ENCODE measurements at regions not wholly inside any gene's neighbourhood (a gene's known extent, or its start where the extent isn't known, plus 50 kb on each side); places are given as distances from the start of the nearest gene placed in this dataset.
"Not testable (repeated sequence)": the region's sequence is repeated elsewhere in the genome, so short reads cannot be mapped to it uniquely, and the experiment has no call there.

DNA sequence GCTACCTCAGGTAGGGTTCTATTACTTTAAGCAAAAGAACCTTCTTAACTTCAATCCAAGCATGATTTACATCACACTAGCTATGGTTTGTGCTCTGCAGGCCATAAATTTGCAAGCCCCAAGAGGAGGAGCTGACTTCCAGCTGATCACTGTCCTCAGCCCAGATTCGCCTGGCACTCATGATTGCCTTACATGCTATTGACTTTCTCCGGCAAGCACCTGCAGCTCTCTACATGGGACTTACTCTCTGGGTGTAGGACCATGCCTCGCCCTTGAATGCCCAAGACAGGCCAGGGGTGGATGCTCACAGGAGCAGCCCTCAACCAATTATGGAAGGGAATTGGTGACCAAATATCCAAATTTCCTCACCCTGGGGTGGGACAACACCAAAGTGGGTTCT lies 99.8 kb downstream of the ESM1 start:
- DNase-seq (ENCODE audit: low read depth in 1 of 2, low spot score in 1 of 2): no peak

DNA sequence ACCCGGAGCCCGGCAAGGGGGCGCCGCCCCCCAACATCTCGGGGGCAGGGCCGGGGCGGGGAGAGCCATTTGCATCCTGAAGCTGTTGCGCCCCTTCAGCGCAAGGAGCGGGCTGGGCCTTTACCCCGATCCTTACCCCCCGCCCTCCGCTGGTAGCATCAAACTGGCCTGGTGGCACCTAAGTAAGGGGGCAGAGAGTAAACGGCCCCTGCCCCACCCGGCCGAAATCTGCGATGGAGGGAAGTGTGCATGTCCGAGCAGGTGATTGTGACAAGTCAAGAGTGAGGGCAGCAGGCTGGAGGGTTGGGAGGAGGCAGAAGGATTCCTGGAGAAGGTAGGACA lies 101.2 kb downstream of the ESM1 start:
- DNase-seq (ENCODE audit: low read depth in 1 of 2, low spot score in 1 of 2): no peak

DNA sequence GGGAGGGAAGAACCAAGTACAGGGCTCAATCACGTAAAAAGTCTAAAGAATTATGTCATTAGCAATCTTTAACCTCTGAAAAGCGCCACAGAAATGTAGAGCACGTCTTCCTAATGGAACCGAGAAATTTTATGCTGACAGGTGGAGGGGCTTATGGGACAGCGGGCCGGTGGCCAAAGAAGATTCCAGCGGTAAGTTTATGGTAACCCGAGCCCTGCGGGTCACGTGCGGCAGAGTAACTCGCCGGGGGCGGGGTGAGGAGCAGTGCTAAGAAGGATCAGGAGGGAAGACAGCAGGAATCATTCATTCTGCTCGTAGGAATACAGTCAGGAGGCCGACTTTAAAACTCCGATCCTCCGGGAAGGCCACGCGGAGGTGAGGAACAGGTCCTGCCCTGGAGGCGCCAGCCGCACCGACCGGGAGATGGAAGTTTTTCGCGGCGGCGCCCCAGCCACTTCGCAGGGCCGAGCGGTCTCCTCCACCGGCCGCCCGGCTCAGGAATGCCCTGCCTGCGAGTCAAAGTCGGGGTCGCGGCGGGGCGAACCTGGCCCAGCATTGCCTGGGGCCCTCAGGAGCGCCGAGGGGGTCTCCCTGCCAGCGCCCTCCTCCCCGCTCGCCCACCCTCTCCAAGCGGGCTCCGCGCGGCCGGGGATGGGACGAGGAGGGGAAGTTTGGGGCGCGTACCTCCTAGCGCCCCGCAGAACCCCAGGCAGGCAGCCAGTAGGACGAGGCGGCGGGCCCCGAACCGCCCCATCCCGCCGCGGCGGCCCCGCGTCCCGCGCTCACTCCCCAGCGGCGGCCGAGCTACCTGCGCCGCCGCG lies 101.8 kb downstream of the ESM1 start:
- DNase-seq (ENCODE audit: low read depth in 1 of 2, low spot score in 1 of 2): no peak

DNA sequence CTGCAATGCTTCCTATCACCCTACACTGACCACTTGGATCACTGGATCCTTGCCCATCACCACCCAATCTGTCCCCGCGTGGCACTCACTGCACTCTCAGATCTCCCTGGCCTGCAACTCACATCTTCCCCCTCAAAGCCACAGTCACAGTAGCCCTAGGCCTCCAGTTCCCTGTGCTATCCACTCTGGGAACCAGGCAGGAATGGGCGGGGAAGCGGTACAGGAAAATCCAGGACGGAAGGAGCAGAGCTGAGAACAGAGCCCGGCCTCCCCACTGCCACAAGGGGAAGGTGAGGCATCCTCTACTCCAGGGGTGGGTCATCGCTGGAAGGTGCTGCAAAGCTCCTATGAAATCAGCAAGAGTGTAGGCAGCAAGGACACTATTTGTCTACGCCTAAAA lies 102.6 kb downstream of the ESM1 start:
- DNase-seq (ENCODE audit: low read depth in 1 of 2, low spot score in 1 of 2): no peak

DNA sequence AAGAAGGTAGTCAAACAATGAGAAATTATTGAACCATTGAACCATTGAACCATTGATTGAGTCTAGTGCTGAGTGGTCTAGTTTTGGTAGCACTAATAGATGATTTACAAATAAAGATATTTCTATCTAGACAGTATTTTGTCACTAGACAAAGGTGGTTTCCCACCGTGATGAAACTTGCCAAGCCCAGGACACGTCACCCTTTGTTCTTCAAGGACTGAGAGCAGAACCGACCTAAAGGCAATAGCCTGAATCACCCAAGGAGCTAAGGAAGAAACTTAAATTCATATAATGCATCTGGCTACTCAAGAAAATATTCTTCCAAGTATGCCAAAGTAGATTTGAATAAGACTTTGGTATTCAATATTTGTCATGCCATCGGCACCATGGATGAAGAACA lies 103.3 kb downstream of the ESM1 start:
- no peak for DNase-seq (ENCODE audit: low read depth in 1 of 2, low spot score in 1 of 2)

DNA sequence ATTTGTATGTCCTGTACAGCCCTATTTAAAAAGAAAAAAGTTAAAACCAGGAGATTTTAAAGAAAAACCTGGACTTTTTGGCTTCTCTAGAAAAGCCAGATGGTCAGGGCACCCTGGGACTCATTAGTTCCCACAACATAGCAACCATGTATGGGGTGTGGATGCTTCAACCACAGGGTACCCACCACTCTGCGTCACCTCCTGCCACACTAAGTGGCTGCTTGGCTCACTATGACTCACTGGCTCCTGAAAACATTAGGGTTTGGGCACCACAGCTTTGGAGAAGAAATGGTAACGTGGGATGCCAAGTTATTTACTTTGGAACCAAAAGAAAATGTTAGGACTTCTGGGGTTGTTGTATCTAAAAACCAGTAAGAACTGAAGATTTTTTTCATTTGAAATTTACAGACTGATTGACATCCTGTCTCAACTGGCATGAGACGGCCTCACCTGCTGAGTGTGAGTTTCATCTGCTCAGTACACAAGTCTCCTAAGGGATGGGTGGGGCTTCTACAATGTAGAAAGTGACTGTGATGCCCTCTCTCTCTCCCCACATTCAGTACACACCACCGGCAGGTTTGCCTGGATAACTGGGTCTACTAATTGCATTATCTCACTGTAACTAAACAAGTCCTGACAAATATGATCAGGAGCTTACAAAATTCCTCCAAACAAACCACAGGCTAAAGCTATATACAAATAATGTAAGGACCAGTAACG lies 103.9 kb downstream of the ESM1 start:
- no peak for DNase-seq (ENCODE audit: low read depth in 1 of 2, low spot score in 1 of 2)

DNA sequence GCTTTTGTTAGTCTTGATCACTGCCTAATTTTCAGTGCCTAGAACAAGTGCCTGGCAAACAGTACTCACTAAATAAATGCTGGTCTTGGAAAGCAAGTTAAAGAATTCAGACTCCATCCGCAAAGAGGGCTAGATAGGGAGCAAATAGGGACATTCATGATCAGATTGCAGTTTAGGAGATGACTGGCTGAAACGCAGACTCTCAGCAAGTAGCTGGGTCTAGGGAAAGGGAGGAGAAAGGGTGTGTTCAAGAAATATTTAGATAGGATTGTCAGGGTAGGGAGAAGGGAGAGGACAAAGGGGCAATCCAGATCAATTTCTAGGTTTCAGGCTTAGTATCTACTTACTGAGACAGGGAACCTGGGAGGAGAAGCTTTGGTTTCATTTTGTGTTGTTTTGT lies 108.4 kb downstream of the ESM1 start:
- no peak for DNase-seq (ENCODE audit: low read depth in 1 of 2, low spot score in 1 of 2)

DNA sequence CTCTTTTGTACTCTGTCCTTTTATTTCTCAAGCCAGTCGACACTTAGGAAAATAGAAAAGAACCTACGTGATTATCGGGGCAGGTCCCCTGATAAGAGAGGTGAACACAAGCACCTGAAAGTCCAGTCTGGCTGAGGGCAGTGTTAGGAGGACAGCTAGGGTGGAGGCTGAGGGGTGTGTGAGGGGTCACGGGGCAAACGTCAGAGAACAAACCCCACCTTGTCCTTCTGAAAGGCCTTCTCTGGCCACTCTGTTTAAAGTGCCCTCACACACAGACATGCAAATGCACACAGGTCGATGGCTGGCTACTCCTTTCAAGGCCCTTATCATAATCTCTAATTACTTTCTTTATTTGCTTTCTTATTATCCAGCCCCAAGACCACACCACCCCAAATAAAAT lies 108.8 kb downstream of the ESM1 start:
- DNase-seq (ENCODE audit: low read depth in 1 of 2, low spot score in 1 of 2): no peak

DNA sequence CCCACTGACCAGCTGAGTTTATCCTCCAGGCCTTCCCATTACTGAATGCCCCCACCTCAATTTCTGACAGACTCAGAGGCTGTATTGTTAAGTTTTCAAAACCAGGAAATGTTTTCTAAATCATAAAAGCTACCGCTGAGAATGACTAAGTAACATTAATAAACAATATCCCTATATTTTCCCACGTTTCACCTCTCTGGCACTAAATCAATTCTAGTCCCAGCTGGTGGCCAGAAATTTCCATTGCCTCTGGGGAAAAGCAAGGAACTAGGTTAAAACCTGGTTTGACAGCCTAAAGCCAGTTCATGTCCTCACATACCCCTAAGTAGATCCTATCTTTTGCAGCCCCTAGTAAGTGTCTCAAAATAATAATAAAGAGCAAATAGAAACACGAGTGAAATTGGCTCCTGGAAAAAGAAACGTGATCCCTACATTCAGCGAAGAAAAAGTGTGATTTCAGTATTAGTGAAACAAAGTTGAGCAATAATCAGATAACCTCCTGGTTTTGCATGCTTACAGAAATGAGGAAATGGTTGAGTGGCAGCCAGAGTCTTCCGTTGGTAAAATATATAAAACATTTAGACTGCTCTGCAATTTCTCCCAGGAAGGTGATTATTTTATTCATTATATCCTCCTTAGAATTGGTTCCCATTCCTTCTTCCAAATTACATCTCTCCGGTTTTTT lies 110.9 kb downstream of the ESM1 start:
- no peak for DNase-seq (ENCODE audit: low read depth in 1 of 2, low spot score in 1 of 2)

DNA sequence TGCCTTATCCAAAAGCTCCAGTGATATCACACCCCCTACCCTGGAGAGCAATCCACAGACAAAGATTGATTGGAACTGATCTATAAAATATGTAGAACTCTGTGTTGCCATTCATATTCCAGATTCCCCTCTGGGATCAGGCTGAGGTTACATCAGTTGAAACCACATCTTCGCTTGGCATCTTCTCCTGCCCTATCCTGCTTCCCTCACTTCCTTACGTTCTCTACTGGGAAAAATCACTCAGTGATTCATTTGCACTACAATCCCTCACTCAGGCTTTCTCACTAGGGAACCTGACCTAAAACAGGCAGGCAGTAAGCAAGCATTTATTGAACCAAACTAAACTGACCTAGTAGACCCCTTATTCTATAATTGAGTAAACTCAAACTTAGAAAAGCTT lies 111.7 kb downstream of the ESM1 start:
- DNase-seq (ENCODE audit: low read depth in 1 of 2, low spot score in 1 of 2): no peak

DNA sequence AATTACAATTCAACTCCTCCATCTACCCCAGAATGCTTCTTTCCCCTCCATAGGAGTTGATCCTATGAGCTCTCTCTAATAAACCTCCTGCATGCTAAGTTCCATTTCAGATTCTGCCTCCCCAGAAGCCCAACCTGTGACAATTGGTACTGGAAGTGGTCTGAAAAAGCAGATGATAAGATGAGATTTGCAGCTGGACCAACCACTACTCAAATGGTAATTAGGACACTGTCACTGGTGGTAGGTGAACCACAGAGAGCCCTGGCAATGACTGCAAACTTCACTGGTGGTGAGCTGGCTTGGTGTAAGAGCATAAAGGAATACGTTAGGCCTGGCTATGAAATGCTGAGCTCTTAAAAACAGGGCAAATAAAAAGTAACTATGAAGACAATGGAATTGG lies 112.6 kb downstream of the ESM1 start:
- DNase-seq (ENCODE audit: low read depth in 1 of 2, low spot score in 1 of 2): no peak

DNA sequence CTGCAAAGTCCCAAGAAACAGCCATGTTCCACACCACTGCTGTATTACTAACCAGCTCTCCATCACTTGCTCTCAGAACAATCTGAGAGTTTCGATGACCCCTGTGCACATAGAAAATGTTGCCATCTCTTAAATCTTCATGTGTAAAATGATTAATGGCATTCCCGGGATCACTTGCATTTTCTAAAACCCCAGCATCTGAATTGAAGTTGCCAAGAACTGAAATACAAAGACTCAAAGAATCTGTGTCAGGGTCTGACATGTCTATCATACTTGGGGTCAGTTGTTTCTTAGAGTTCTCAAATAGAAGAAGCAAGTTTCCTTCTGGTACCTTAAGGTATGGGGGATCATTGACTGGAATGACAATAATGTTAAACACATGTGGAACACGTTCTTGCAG lies 115.1 kb downstream of the ESM1 start:
- no peak for DNase-seq (ENCODE audit: low read depth in 1 of 2, low spot score in 1 of 2)

DNA sequence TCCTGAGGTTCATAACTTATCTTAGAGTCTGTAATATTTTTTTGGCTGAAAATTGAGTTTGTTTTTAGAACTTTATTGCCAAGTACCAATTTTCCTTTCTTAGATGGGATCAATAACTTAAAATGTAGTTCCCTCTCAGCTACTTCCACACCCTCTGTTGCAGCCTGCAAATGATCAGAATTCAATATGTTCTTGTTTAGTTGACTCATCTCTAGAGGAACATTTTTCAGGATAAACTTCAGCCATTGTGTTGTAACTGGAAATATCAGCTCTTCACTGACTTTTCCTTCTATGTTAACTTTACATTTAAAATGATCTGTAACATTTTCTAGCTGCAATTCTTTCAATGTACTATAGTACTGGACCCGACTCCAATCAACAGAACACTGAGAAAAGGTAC lies 115.7 kb downstream of the ESM1 start:
- no peak for DNase-seq (ENCODE audit: low read depth in 1 of 2, low spot score in 1 of 2)

DNA sequence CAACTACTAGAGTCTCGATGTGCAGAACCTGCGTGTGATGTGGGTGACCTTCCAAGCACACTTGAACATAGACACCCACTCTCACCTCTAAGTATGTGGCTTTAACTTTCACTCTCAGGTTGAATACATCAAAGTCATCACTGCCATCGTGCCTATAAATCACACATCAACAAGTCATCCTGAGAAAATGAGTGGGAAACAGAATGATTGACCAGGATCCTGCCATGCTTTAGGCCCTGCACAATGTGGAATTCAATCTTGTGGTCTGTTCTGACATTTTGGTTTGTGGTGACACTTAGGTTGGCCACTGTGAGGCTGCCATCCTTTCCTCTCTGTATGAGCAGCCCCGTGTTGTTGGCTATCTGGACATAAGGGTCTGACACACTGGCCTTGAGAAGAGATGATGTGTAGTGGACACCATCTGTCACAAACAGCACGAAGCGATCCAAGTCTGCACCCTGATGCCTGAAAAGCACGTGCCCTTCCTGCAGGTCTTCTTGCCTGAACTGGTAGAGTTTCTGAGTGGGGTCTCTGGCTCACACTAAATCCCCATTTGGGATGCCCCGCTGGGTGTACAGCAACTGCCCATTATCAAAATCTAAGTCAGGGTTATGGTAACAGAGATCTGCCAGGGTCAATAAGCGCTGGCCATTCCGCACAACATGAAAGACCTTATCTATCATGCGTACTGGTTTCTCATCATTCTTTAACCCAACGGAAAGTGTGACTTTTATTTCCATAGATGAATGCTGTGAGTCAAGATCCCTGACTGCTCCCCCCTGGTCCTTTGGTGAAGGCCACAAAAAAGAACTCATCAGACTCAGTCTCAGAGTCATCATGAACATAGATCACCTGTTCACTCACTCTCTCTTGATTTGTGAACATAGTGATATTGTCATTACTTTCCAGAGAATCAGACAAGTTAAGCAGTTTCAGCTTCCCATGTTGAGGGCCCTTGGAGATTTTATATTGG lies 116.6 kb downstream of the ESM1 start:
- DNase-seq (ENCODE audit: low read depth in 1 of 2, low spot score in 1 of 2): no peak

DNA sequence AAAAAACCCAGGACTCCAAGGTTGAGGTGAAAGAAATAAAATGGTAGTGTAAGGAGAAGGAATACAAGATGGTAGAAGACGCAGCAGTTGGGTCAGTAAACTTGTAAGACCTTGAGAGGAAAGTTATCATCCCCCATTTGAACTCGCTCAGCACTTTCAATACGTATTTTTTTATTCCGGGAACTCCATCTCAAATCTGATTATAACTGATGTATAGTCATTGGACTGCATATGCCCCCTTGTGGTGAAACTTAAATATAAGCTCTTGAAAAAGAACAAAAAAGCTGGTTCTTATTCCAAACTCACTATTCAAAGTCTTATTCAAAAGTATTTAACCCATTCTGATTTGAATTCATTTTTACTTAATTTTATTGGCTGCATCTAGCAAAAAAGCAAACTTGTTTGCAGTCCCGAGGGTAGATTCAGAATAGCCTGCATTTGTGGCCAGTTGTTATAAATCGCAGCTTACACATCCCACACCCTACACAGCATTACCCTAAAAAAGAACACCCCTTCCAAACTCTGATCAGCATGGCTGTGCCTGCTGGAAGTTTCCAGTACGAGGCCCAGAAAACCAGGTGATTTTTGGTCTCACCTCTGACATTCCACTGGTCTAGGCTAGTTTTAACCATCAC lies 118.0 kb downstream of the ESM1 start:
- DNase-seq (ENCODE audit: low read depth in 1 of 2, low spot score in 1 of 2): no peak

DNA sequence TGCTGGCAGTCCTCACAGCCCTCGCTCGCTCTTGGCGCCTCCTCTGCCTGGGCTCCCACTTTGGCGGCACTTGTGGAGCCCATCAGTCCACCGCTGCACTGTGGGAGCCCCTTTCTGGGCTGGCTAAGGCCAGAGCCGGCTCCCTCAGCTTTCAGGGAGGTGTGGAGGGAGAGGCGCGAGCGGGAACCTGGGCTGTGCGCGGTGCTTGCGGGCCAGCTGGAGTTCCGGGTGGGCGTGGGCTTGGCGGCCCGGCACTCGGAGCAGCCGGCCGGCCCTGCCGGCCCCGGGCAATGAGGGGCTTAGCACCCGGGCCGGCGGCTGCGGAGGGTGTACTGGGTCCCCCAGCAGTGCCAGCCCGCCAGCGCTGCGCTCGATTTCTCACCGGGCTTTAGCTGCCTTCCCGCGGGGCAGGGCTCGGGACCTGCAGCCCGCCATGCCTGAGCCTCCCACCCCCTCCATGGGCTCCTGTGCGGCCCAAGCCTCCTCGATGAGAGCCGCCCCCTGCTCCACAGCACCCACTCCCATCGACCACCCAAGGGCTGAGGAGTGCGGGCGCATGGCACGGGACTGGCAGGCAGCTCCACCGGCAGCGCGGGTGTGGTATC lies 120.4 kb downstream of the ESM1 start:
- DNase-seq (ENCODE audit: low read depth in 1 of 2, low spot score in 1 of 2): not testable (repeated sequence)

DNA sequence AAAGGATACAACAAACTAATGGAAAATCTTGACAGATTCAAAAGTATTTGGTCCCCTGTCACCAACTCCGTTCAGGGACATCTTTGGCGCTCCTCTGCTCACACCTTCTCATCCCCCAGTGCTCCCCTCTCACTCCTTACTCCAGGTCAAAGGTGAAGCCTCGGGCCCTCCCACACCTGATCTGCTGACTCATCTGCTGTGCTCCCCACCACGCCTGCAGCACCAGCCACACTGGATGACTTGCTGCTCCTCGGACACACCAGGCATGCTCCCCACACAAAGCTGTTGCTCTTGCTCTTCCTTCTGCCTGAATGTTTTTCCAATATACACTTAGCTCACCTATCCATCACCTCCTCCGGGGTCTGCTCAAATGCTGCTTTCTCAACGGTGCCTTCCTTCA lies 123.4 kb downstream of the ESM1 start:
- no peak for DNase-seq (ENCODE audit: low read depth in 1 of 2, low spot score in 1 of 2)

DNA sequence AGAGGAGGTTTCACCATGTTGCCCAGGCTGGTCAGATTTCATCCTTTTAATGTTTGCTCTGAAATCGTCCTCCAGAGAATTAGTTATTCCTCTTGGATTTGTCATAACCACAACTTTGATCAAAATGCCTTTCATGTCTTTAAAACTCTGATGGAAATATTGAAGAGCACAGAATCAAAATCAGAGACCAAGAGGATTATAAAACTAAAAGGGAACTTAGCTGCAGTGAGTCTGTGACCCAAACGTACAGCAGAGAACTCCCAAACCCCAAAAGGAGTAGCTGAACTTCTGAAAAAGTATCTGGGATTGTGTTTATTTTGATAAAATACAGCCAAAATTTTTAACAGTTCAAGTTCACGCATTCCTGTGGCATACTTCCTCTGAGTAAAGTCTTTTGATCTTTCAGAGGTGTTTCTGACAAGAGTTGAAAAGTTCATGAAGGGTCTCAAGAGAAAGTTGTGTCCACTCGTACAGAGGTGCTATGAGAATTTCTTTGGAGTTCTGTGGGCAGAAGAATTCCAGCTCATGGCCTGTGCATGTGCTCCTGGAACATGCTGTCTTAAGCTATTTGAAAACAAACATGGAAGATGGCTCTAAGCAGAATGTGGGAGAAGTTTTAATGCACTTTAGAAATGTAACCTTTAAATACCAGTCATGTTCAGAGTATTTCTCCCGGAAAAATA lies 124.0 kb downstream of the ESM1 start:
- DNase-seq (ENCODE audit: low read depth in 1 of 2, low spot score in 1 of 2): no peak

DNA sequence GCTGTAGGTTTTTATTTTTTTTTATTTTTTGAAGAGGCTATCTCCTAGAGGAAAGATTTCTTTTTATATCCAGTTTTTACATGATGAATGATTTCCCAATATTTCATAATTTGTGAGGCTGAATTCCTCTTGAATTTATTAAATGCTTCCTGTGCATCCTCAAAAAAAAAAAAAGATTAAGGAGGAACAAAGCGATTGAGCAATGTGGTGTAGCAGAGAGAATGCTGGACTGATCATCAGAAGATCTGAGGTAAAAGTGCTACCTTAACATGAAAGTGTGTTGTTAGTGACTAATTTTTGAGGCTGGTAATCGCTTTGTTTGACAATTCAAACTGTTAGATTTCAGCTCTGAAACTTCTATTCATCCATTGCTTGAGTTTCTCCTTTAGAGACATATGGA lies 125.1 kb downstream of the ESM1 start:
- DNase-seq (ENCODE audit: low read depth in 1 of 2, low spot score in 1 of 2): no peak

DNA sequence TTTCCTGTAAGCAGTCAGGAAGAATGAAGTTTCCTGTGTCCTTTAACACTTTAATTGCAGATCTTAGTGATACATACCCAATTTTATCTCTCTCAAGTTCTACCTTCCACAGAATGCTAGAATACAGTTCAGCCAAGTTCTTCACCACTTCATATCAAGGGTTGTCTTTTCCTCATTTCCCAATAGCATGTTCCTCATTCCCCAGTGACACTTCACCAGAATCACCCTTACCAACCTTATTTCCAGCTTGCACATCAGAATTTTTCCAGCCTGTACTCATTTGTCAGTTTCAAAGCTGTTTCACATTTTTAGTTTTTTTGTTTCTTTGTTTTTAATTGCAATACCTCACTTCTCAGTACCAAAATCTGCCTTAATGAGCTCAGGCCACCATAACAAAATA lies 126.1 kb downstream of the ESM1 start:
- no peak for DNase-seq (ENCODE audit: low read depth in 1 of 2, low spot score in 1 of 2)
